Suprapubic skin (tissue), 4 donors: ENCODE measurements at regions not wholly inside any gene's neighbourhood (a gene's known extent, or its start where the extent isn't known, plus 50 kb on each side); places are given as distances from the start of the nearest gene placed in this dataset.

Experiments used
- DNase-seq, 2 donors: peaks; one replicate each; pipeline ENCODE4 v3.0.0-alpha.2; 2019; ENCODE audit warnings: low spot score in 2 of 2
- H3K27ac ChIP-seq: fragments of 200-600 bp; sonication (generic); one replicate; pipeline ENCODE4 v1.5.1; 2019
- H3K27me3 ChIP-seq: fragments of 200-600 bp; sonication (generic); one replicate; pipeline ENCODE4 v1.5.1; 2019
- H3K36me3 ChIP-seq: fragments of 200-600 bp; sonication (generic); one replicate; pipeline ENCODE4 v1.5.1; 2019
- H3K4me1 ChIP-seq: fragments of 200-600 bp; sonication (generic); one replicate; pipeline ENCODE4 v1.5.1; 2019
- H3K4me3 ChIP-seq: fragments of 200-600 bp; sonication (generic); one replicate; pipeline ENCODE4 v1.5.1; 2019; ENCODE audit warnings: mild to moderate bottlenecking
- H3K9me3 ChIP-seq: fragments of 200-600 bp; sonication (generic); one replicate; pipeline ENCODE4 v1.5.1; 2019
- EP300 ChIP-seq: sonication (generic); formaldehyde crosslinking; IDR thresholded peaks from one replicate; pipeline ENCODE4 v1.6.1; 2017; ENCODE audit warnings: antibody characterized with exemption
- POLR2A ChIP-seq, 2 donors: fragments of 450-650 bp; IDR thresholded peaks; one replicate each; pipeline ENCODE4 v1.6.1; 2017; ENCODE audit warnings: antibody characterized with exemption in 2 of 2, mild to moderate bottlenecking in 2 of 2, moderate library complexity in 2 of 2
- POLR2AphosphoS5 ChIP-seq, 3 donors: sonication (generic); formaldehyde crosslinking; IDR thresholded peaks; one replicate each; pipeline ENCODE4 v1.6.1; 2017; ENCODE audit warnings: antibody characterized with exemption in 3 of 3
- WGBS: methylation state at CpG from one replicate; pipeline ENCODE4 v1.1.5; 2018; 5-methylcytosine and 5-hydroxymethylcytosine counted together
- TF ChIP-seq, protein P1 (sequence below), 2 donors: fragments of 200-600 bp in 1 of 2; fragments of 450-650 bp in 1 of 2; sonication (generic) in 1 of 2; IDR thresholded peaks; one replicate each; pipeline ENCODE4 v1.5.1; 2016 to 2019; ENCODE audit warnings: antibody characterized with exemption in 2 of 2, mild to moderate bottlenecking in 1 of 2, moderate library complexity in 1 of 2

- WGBS, result 85% methylated on average over 8 of the region's 8 CpGs
- H3K27me3 ChIP-seq, result peaks cover 12% of the 10 kb centered on the region
Measured at GRCh38 chr9:79254900-79255650, 316.7 kb upstream of the TLE4 start.

DNA sequence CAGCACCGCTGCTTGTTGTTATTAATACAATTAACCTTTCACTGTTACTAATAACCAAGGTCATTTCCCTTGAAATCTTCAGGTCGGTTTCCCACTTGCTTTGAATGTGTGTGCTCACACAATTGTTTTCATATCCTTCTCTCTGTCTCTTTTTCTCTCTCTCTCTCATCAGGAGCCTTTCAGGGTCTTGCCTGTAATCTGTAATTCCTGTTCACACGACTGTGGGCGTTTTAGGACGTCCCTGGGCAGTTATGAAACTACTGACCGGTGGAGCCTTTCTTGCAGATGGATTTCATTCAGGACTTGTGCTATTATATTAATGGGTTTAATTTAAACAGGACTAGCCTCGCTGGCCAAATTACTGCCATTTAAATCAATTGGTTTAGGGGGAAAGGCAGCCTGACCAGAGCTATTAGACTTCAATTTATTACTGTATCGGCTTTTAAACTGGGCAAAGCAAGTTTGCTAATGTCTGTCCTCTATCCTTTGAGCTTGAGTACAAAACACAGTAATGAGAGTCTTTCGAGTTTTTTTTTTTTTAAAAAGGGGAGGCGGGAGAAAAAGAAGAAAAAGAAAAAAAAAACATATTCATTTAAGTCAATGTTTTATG lies 316.0 kb upstream of the TLE4 start:
- Histone ChIP-seq H3K4me3 (no peak overlapping the region), H3K36me3 (no peaks in the 10 kb centered on the region), H3K9me3 (no peaks in the 10 kb centered on the region), H3K27ac (no peak overlapping the region), H3K4me1 (peaks cover 13% of the 10 kb centered on the region), H3K27me3 (peaks cover 17% of the 10 kb centered on the region)
- no peak for DNase-seq
- TF ChIP-seq POLR2A (IDR thresholded peaks at IDR 0.05) (no peak), EP300 (no peak)
- WGBS, result 68% methylated on average over 10 of the region's 10 CpGs

More at GRCh38 chr9:79254900-79255650, 316.7 kb upstream of the TLE4 start:
- no peak for DNase-seq
- Histone ChIP-seq H3K36me3 (no peaks in the 10 kb centered on the region), H3K9me3 (no peaks in the 10 kb centered on the region), H3K4me3 (no peak overlapping the region), H3K27ac (no peak overlapping the region), H3K4me1 (peaks cover 13% of the 10 kb centered on the region)
- TF ChIP-seq POLR2A (IDR thresholded peaks at IDR 0.05) (no peak), EP300 (no peak), POLR2AphosphoS5 (IDR thresholded peaks at IDR 0.05) (no peak)
- TF ChIP-seq, protein P1, sequence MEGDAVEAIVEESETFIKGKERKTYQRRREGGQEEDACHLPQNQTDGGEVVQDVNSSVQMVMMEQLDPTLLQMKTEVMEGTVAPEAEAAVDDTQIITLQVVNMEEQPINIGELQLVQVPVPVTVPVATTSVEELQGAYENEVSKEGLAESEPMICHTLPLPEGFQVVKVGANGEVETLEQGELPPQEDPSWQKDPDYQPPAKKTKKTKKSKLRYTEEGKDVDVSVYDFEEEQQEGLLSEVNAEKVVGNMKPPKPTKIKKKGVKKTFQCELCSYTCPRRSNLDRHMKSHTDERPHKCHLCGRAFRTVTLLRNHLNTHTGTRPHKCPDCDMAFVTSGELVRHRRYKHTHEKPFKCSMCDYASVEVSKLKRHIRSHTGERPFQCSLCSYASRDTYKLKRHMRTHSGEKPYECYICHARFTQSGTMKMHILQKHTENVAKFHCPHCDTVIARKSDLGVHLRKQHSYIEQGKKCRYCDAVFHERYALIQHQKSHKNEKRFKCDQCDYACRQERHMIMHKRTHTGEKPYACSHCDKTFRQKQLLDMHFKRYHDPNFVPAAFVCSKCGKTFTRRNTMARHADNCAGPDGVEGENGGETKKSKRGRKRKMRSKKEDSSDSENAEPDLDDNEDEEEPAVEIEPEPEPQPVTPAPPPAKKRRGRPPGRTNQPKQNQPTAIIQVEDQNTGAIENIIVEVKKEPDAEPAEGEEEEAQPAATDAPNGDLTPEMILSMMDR (IDR thresholded peaks at IDR 0.05), result no peak

GRCh38 chr9:79256691-79257213 lies 315.0 kb upstream of the TLE4 start:
- DNase-seq, result no peak
- no peaks in the 10 kb centered on the region for H3K36me3 ChIP-seq
- H3K9me3 ChIP-seq, result no peaks in the 10 kb centered on the region
- H3K4me3 ChIP-seq, result peak overlapping the region; percentile 34
- TF ChIP-seq POLR2A (IDR thresholded peaks at IDR 0.05) (no peak), EP300 (no peak)
- TF ChIP-seq, protein P1 (IDR thresholded peaks at IDR 0.05), result no peak
- WGBS, result 15% methylated on average over 15 of the region's 15 CpGs
- peaks cover 13% of the 10 kb centered on the region for H3K4me1 ChIP-seq
- no peak overlapping the region for H3K27ac ChIP-seq
- H3K27me3 ChIP-seq, result peaks cover 19% of the 10 kb centered on the region

DNA sequence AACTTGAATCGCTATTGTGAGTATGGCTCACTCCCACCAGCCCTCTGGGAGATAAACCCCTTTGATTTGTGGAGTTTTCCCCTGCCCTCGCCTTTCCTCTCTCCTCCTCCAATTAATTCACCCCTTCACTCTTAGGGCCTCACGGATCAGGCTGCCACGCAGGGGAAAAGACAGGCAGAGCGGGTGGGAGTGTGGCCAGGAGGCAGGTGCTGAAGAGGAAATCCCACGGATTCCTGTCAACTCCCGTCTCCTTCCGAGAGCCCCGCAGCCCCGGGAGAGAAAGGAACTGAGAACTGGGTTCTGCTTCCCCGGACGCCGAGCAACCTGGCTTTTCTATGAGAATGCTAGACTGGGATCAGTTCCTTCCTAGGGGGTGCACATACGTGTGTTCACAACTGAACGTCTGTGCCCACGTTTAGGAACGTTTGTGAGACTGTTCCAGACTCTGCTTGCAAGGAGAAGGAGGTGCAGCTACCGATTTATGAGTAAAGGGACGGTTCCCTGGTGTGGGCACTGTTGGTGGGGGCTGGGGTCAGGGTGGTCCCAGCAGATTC lies 314.5 kb upstream of the TLE4 start:
- Histone ChIP-seq H3K36me3 (no peaks in the 10 kb centered on the region), H3K9me3 (no peaks in the 10 kb centered on the region), H3K27ac (no peak overlapping the region), H3K4me3 (peak overlapping the region; percentile 34), H3K27me3 (peaks cover 19% of the 10 kb centered on the region), H3K4me1 (peaks cover 13% of the 10 kb centered on the region)
- 7% methylated on average over 19 of the region's 19 CpGs for WGBS
- TF ChIP-seq POLR2AphosphoS5 (IDR thresholded peaks at IDR 0.05), result no peak
- no peak for TF ChIP-seq POLR2A (IDR thresholded peaks at IDR 0.05)
- DNase-seq, result no peak

DNA sequence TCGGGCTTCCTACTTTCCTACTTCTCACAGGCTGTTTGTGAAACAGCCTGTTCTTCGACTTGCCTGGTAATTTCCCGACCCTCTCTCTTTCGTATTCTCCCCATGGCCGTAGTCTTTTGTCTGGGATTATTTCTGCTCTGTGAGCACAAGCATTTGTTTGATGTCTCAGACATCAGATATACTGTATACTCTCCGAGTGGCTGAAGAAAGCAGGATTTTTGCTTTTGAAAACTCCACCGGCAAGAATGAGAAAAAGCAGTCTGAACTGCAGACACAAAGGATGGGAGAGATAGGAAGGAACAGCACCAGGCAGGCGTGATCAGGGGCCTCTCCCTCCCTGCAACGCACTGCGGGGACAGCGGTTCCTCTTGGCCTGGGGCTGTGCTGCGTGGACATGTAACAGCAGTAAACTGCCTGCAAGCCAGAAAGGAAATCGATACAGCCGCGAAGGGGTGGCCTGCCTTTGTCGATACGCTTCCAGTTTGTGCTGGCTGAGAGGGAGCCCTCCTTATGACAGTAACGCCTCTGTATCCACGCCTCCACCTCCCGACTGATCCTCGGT lies 313.9 kb upstream of the TLE4 start:
- TF ChIP-seq, protein P1 (IDR thresholded peaks at IDR 0.05), result no peak
- TF ChIP-seq EP300 (no peak), POLR2A (IDR thresholded peaks at IDR 0.05) (no peak), POLR2AphosphoS5 (IDR thresholded peaks at IDR 0.05) (no peak)
- Histone ChIP-seq H3K27ac (no peak overlapping the region), H3K27me3 (peaks cover 19% of the 10 kb centered on the region), H3K9me3 (no peaks in the 10 kb centered on the region), H3K36me3 (no peaks in the 10 kb centered on the region), H3K4me3 (no peak overlapping the region), H3K4me1 (peaks cover 13% of the 10 kb centered on the region)
- WGBS, result 59% methylated on average over 21 of the region's 21 CpGs
- no peak for DNase-seq

GRCh38 chr9:79259858-79260257 lies 311.9 kb upstream of the TLE4 start:
- TF ChIP-seq POLR2AphosphoS5 (IDR thresholded peaks at IDR 0.05) (no peak), POLR2A (IDR thresholded peaks at IDR 0.05) (no peak), EP300 (no peak)
- TF ChIP-seq, protein P1 (IDR thresholded peaks at IDR 0.05), result no peak
- Histone ChIP-seq H3K4me1 (peaks cover 13% of the 10 kb centered on the region), H3K27me3 (peaks cover 19% of the 10 kb centered on the region), H3K4me3 (no peak overlapping the region), H3K36me3 (no peaks in the 10 kb centered on the region), H3K9me3 (no peaks in the 10 kb centered on the region), H3K27ac (no peak overlapping the region)
- 72% methylated on average over 4 of the region's 4 CpGs for WGBS
- DNase-seq, result no peak
